CD4-positive, alpha-beta T cell (primary cell): ENCODE measurements at regions not wholly inside any gene's neighbourhood (a gene's known extent, or its start where the extent isn't known, plus 50 kb on each side); places are given as distances from the start of the nearest gene placed in this dataset.
"Not testable (repeated sequence)": the region's sequence is repeated elsewhere in the genome, so short reads cannot be mapped to it uniquely, and the experiment has no call there.

Experiments used
- ATAC-seq: fragments of 200-7000 bp; cut with Tn5 transposase; one replicate; pipeline ENCODE4 v1.10.0; 2022; ENCODE audit warnings: mild to moderate bottlenecking; ENCODE audit not compliant: poor library complexity
- CTCF ChIA-PET: fragments of 350-600 bp; sonication (Branson Sonifier 250); formaldehyde crosslinking; loops from one replicate; lab custom pipeline; 2021; ENCODE audit warnings: antibody characterized with exemption, inconsistent platforms; lab: Charles Lee
- POLR2A ChIA-PET: fragments of 350-600 bp; sonication (Branson Sonifier 250); formaldehyde crosslinking; loops from one replicate; lab custom pipeline; 2021; ENCODE audit warnings: antibody characterized with exemption, inconsistent platforms; lab: Charles Lee
- DNase-seq, 14 experiments: peaks; one replicate each; pipeline ENCODE4 v3.0.0-alpha.2; 2013 to 2020; ENCODE audit warnings: mixed read lengths in 2 of 14
- H3K27ac ChIP-seq, 2 donors: one replicate each; pipeline versions ENCODE4 v1.5.1 to v1.7.0; 2013; ENCODE audit warnings: low read length in 2 of 2, low read depth in 1 of 2, mild to moderate bottlenecking in 1 of 2
- H3K27me3 ChIP-seq, 2 experiments: 1 replicate in 1 of 2; 2 replicates in 1 of 2; pipeline versions ENCODE4 v1.6.1 to v1.7.0; 2013; ENCODE audit warnings: low read length in 2 of 2, control low read depth in 1 of 2, mild to moderate bottlenecking in 1 of 2, moderate library complexity in 1 of 2; ENCODE audit not compliant: insufficient read depth in 2 of 2, control insufficient read depth in 1 of 2
- H3K36me3 ChIP-seq: one replicate; pipeline ENCODE4 v1.6.1; 2013; ENCODE audit warnings: low read length, control low read depth; ENCODE audit not compliant: insufficient read depth
- H3K4me1 ChIP-seq: one replicate; pipeline ENCODE4 v1.6.1; 2013; ENCODE audit warnings: low read length, control low read depth; ENCODE audit not compliant: insufficient read depth
- H3K4me3 ChIP-seq: one replicate; pipeline ENCODE4 v1.5.1; 2013; ENCODE audit warnings: mild to moderate bottlenecking, low read length, moderate library complexity
- H3K9me3 ChIP-seq, 2 experiments: 1 replicate in 1 of 2; 2 replicates in 1 of 2; pipeline versions ENCODE4 v1.6.1 to v1.7.0; 2013; ENCODE audit warnings: low read length in 2 of 2, mild to moderate bottlenecking in 2 of 2, control low read depth in 1 of 2, moderate library complexity in 1 of 2; ENCODE audit not compliant: control insufficient read depth in 1 of 2, insufficient read depth in 1 of 2
- H3K27ac Mint-ChIP-seq: one replicate; pipeline ENCODE4 v1.8.0; 2020; ENCODE audit warnings: mixed read lengths
- H3K27me3 Mint-ChIP-seq: one replicate; pipeline ENCODE4 v1.8.0; 2021; ENCODE audit warnings: mixed read lengths
- H3K36me3 Mint-ChIP-seq: one replicate; pipeline ENCODE4 v1.8.0; 2021; ENCODE audit warnings: low read depth, mixed read lengths
- H3K4me1 Mint-ChIP-seq: one replicate; pipeline ENCODE4 v1.8.0; 2021; ENCODE audit warnings: low read depth, mixed read lengths
- H3K4me3 Mint-ChIP-seq: one replicate; pipeline ENCODE4 v1.8.0; 2020; ENCODE audit warnings: mild to moderate bottlenecking, mixed read lengths
- H3K9me3 Mint-ChIP-seq: one replicate; pipeline ENCODE4 v1.8.0; 2020; ENCODE audit warnings: mixed read lengths
- intact Hi-C, 2 experiments: fragments of 100-400 bp; cut with DNase I in 1 of 2; cut with micrococcal nuclease in 1 of 2; formaldehyde crosslinking; loops; one replicate each; pipeline versions ENCODE4 v1.15.1 to v1.9.0; 2023 to 2025; cut with DNase I, micrococcal nuclease

DNA sequence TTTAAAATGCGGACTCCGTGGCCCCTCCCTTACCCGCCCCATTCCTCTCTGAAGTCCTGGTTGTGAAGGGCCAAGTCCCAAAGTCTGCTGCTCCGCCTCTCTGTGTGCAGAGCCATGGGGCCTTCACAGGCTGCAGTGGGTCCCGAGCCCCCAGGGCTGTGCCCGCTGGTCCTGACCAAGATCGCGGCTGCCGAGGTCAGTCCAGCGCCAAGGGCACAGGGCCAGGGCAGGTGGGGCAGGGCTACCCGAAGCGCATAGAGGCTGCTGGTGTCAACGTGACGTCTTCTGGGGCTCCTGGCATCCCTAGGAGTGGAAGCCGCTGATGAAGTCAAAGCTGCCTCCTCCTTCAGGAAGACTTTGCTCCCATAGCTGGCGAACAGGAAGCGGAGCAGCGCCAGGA, 858.8 kb downstream of the TUBA3C start:
- H3K36me3 ChIP-seq, ATAC-seq, DNase-seq, H3K4me1 Mint-ChIP-seq, H3K4me3 ChIP-seq, CTCF ChIA-PET, H3K4me3 Mint-ChIP-seq, POLR2A ChIA-PET, H3K27ac ChIP-seq, H3K27ac Mint-ChIP-seq, H3K27me3 ChIP-seq, H3K27me3 Mint-ChIP-seq, H3K4me1 ChIP-seq, intact Hi-C loops, H3K36me3 Mint-ChIP-seq, H3K9me3 Mint-ChIP-seq: not testable (repeated sequence)
- H3K9me3 ChIP-seq: peaks cover 0 to 12% of the 10 kb centered on the region in 2 experiments

- H3K27me3 Mint-ChIP-seq, H3K4me3 ChIP-seq, CTCF ChIA-PET, H3K27me3 ChIP-seq, H3K4me1 ChIP-seq, DNase-seq, H3K27ac ChIP-seq, H3K4me3 Mint-ChIP-seq, H3K9me3 Mint-ChIP-seq, POLR2A ChIA-PET, ATAC-seq, H3K4me1 Mint-ChIP-seq, H3K27ac Mint-ChIP-seq, intact Hi-C loops, H3K36me3 ChIP-seq, H3K36me3 Mint-ChIP-seq: not testable (repeated sequence)
- peaks cover 0 to 12% of the 10 kb centered on the region in 2 experiments for H3K9me3 ChIP-seq
Observed at GRCh38 chr13:18319653-18320052, 862.0 kb downstream of the TUBA3C start.

DNA sequence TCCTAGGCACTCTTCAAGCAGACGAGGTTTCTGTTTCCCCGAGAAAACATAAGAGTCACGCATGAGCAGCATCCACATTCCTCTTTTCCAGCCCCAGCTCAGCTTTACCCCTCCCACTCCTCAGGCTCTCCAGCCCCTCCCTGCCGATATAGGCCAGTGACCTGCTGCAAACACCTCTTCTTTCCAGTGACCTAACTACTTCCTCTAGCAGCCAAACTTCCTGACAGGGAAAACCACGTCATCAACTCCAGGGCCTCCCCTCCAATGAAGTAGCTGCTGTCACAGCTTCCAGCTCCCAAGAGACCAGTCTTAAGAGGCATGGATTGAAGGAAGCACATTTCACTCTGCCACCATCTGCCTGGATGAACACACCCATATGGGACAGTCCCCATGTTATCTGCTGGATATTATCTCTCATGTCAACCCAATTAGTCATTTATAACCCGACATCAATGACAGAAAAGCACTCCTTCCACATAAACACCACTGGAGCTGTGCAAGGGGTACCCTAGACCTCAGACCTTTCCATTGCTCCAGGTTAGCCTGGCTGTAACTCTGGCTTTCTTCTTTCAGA, 878.3 kb downstream of the TUBA3C start:
- H3K27ac Mint-ChIP-seq, H3K27ac ChIP-seq, H3K4me1 ChIP-seq, ATAC-seq, H3K9me3 Mint-ChIP-seq, H3K36me3 ChIP-seq, CTCF ChIA-PET, H3K4me3 Mint-ChIP-seq, H3K4me1 Mint-ChIP-seq, H3K36me3 Mint-ChIP-seq, H3K27me3 ChIP-seq, H3K4me3 ChIP-seq, DNase-seq, H3K27me3 Mint-ChIP-seq, POLR2A ChIA-PET, intact Hi-C loops: not testable (repeated sequence)
- peaks cover 0 to 19% of the 10 kb centered on the region in 2 experiments for H3K9me3 ChIP-seq

GRCh38 chr13:18300968-18301367, 880.7 kb downstream of the TUBA3C start:
- intact Hi-C loops, DNase-seq, H3K27me3 Mint-ChIP-seq, H3K9me3 Mint-ChIP-seq, H3K27ac Mint-ChIP-seq, H3K36me3 ChIP-seq, POLR2A ChIA-PET, ATAC-seq, H3K4me3 Mint-ChIP-seq, H3K27ac ChIP-seq, H3K4me1 Mint-ChIP-seq, H3K4me3 ChIP-seq, CTCF ChIA-PET, H3K27me3 ChIP-seq, H3K36me3 Mint-ChIP-seq, H3K4me1 ChIP-seq: not testable (repeated sequence)
- peaks cover 0 to 17% of the 10 kb centered on the region in 2 experiments for H3K9me3 ChIP-seq

- H3K36me3 Mint-ChIP-seq, H3K27me3 Mint-ChIP-seq, H3K36me3 ChIP-seq, H3K27me3 ChIP-seq, H3K27ac ChIP-seq, H3K4me3 ChIP-seq, H3K4me1 ChIP-seq, H3K27ac Mint-ChIP-seq, H3K4me1 Mint-ChIP-seq, H3K9me3 Mint-ChIP-seq, CTCF ChIA-PET, POLR2A ChIA-PET, ATAC-seq, H3K4me3 Mint-ChIP-seq, intact Hi-C loops: not testable (repeated sequence)
- peak in 2 of 14 experiments; percentile 13 to 14 for DNase-seq
- peaks cover 0 to 17% of the 10 kb centered on the region in 2 experiments for H3K9me3 ChIP-seq
Observed at GRCh38 chr13:18297359-18297758, 884.3 kb downstream of the TUBA3C start.

- intact Hi-C loops, H3K4me3 Mint-ChIP-seq, H3K4me3 ChIP-seq, ATAC-seq, POLR2A ChIA-PET, H3K27me3 Mint-ChIP-seq, H3K27me3 ChIP-seq, H3K27ac ChIP-seq, H3K4me1 Mint-ChIP-seq, CTCF ChIA-PET, DNase-seq, H3K36me3 Mint-ChIP-seq, H3K9me3 Mint-ChIP-seq, H3K27ac Mint-ChIP-seq, H3K36me3 ChIP-seq, H3K4me1 ChIP-seq: not testable (repeated sequence)
- H3K9me3 ChIP-seq: peaks cover 0 to 17% of the 10 kb centered on the region in 2 experiments
Observed at GRCh38 chr13:18296617-18297016, 885.0 kb downstream of the TUBA3C start.

DNA sequence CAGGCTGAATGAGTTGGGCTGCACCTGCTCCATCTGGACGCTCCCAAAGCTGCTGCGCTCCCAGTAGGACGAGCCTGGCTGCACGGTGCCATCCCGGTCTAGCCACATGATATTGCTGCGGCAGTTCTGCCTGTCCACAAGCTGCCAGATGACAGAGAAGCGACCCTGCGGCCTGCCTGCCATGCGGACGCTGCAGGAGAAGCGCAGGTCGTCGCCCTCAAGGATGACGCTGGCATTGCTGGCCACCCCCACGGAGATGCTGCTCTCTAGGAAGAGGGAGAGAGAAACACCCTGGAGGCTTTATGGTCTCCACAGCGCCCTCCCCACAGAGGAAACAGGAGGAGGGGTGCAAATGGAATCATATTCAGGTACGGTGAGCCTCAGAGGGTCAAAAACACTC, 887.3 kb downstream of the TUBA3C start:
- H3K27ac ChIP-seq, H3K9me3 Mint-ChIP-seq, ATAC-seq, intact Hi-C loops, H3K27ac Mint-ChIP-seq, CTCF ChIA-PET, POLR2A ChIA-PET, H3K4me3 ChIP-seq, H3K36me3 Mint-ChIP-seq, H3K4me1 ChIP-seq, H3K36me3 ChIP-seq, H3K27me3 Mint-ChIP-seq, H3K4me1 Mint-ChIP-seq, DNase-seq, H3K27me3 ChIP-seq, H3K4me3 Mint-ChIP-seq: not testable (repeated sequence)
- peaks cover 0 to 13% of the 10 kb centered on the region in 2 experiments for H3K9me3 ChIP-seq
